GM21447 (cell line): ENCODE measurements at regions not wholly inside any gene's neighbourhood (a gene's known extent, or its start where the extent isn't known, plus 50 kb on each side); places are given as distances from the start of the nearest gene placed in this dataset.
"Not testable (repeated sequence)": the region's sequence is repeated elsewhere in the genome, so short reads cannot be mapped to it uniquely, and the experiment has no call there.

Source experiments
- ATAC-seq: cut with Tn5 transposase; IDR thresholded peaks from one replicate; pipeline ENCODE4 v1.9.1; 2021; ENCODE audit not compliant: unreplicated experiment

GRCh38 chr7:127530148-127530547 is 55.2 kb downstream of the GCC1 start:
- ATAC-seq, result no peak

DNA sequence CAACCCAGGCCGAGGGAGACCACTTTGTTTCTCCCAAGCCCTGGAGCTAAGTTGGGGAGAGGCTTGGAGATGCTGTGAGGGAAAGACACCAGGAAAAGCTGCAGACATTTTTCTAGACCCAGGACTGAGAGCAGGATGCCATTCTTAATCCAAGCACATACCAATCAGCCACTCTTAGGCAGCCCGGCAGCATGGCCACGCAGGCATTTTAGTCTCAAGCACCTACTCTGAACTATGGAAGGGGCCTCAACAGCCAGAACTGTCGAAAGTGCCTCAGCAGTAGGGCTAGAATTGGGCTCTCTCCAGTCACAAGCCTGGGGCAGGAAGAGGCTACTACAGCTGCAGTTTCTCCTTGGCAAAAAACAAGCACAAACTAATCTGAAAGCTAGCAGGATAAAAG is 57.8 kb downstream of the GCC1 start:
- no peak for ATAC-seq

- no peak for ATAC-seq
Observed at GRCh38 chr7:127525866-127526480, 59.4 kb downstream of the GCC1 start.

DNA sequence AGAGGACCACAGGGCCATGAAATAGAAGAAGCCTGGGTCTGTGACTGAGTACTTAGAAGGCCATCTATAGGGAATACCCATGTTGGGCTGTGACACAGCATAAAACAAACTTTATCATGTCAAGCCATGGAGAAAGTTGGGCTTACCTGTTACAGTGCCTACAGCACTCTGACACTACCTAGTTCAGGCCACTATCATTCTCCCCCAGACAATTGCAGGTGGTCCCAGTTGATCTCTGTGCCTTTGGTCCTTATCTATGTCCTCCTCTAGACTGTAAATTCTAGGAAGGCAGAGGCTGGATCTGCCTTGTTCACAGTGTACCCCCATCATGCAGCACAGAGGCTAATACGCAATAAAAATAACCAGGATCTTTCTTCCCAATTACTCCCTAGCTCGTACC is 69.1 kb downstream of the GCC1 start:
- no peak for ATAC-seq

- ATAC-seq, result no peak
Observed at GRCh38 chr7:127514499-127514898, 70.9 kb downstream of the GCC1 start.

- ATAC-seq, result no peak
Observed at GRCh38 chr7:127513311-127513710, 72.1 kb downstream of the GCC1 start.

- no peak for ATAC-seq
Observed at GRCh38 chr7:127512663-127513062, 72.7 kb downstream of the GCC1 start.

DNA sequence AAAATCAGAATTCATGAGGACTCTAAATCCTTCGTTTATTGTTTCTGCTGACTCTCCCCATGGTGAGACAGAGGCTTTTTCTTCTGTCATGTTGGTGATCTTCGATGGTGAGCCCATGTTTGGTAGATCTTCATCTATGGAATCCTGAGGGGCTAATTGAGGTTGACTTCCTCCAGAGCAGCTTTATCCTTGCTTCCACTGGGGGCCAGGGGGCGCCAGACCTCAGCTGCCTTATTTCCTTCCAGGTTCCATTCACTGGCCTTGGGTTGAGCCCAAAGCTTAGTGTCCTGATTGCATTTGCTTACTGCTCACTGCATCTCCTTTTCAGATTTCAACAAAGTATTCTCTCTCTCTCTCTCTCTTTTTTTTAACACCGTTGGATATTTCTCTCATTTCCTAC is 80.7 kb downstream of the GCC1 start:
- ATAC-seq, result no peak

DNA sequence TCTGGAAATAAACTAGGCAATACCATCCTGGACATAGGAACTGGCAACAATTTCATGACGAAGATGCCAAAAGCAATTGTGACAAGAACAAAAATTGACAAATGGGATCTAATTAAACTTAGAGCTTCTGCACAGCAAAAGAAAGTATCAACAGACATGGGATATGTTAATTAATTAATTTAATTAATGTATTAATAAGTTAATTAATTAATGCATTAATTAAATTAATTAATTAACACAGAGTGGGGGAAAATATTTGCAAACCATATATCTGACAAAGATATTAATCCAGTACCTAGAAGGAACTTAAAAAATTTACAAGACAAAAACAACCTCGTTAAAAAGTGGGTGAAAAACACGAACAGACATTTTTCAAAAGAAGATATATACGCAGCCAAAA is 83.6 kb downstream of the GCC1 start:
- ATAC-seq, result no peak

GRCh38 chr7:127487381-127487780 is 94.9 kb upstream of the ZNF800 start:
- ATAC-seq, result no peak

GRCh38 chr7:127486654-127487053 is 94.1 kb upstream of the ZNF800 start:
- ATAC-seq, result no peak

GRCh38 chr7:127485482-127485881 is 93.0 kb upstream of the ZNF800 start:
- no peak for ATAC-seq

DNA sequence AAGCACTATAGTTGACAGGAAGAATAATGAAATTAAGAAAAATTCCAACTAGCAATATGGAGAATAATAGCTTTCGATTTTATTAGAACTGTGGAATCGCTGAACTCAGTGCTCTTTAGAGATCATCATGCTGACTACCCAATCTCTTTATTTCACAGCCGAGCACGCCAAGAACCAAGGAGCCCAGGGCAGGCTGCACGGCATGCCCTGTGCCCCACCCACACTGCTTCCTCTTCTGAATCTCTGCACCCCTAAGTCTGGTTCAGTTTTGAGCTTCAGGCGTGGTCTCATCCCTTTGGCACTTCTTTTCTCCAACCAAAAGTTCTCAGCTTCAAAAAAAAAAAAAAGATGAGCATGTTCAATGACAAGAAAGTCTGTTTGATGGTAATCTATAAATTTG is 92.4 kb upstream of the ZNF800 start:
- no peak for ATAC-seq

DNA sequence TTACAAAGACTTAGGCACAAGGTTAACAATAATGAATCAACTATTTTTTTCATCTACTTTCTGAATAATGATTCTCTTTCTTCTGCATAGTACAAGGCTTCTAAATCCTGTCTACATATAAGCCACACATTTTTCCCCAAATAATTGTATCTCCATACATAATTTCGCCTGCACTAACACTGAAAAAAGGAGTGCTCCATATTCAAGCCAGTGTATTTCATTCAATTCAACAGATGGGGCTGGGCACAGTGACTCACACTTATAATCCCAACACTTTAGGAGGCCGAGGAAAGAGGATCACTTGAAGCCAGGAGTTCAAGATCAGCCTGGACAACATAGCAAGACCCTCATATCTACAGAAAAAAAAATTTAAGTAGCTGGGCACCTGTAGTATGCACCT is 86.0 kb upstream of the ZNF800 start:
- no peak for ATAC-seq

DNA sequence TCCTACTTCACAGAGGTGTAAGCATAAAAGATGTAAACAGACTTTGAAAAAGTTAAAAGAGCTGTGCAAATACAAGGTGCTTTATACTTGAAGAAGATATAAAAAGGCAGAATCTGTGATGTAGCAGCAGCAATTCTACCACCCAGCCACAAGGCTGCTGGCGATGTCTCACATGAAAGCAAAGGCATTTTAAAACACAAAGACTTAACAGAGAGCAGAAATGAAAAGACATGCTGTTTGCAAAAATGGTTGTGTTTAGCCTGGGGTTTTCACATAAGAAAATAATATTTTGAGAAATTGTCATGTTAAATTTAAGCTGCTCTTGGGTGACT is 85.5 kb upstream of the ZNF800 start:
- no peak for ATAC-seq

GRCh38 chr7:127477295-127478023 is 85.0 kb upstream of the ZNF800 start:
- no peak for ATAC-seq

DNA sequence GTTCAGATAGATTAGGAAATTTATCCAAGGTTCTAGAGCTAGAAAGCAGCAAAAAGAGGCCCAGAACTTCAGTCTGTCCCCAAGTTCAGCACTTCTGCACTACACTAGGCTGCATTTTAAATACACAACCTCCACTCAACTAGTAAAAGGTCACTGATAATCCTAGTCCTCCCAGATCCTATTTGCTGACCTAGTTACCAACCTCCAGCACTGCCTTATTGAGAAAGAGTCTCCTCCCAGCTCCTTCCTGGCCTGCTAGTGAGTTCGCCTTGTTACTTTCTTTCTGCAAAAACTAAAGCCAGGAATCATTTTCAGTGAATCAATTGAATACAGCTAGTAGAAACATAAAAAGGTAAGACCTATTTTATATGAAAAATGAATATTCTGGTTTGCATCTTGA is 84.1 kb upstream of the ZNF800 start:
- ATAC-seq, result no peak

DNA sequence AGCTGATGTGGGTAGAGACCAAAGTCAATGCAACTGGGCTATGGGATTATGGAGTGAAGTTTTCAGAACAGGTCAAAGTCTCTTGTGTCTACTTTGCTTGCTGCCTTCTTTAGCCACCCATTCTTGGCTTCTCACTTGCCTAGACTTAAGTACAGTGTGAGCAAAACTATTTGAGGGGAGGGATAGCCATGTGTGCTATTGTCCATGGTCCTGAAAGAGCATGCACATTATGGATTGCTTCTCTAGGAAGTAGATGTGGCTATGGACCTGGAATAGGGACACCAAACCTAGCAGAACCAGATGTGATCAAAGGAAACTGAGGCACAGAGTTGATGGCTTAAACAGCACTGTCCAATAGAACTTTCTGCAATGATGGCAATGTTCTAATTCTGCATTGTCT is 81.9 kb upstream of the ZNF800 start:
- ATAC-seq, result no peak

DNA sequence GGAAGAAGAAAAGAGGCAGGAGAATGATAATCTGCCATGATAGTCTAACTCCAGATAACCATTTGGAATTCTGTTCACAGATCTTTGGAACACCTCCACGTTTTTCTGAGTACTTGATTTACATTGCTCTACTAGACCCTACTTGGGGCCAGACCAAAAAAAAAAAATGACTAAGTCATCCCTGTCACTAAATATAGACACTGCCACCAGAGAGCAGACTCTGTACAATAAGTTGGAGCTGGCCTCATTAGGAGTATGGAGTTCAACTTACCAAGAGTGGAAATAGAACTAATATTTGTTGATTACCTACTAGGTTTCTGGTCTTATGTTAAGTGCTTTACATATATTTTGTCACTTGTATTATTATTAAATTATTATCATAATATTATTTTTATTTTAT is 80.9 kb upstream of the ZNF800 start:
- ATAC-seq, result no peak

DNA sequence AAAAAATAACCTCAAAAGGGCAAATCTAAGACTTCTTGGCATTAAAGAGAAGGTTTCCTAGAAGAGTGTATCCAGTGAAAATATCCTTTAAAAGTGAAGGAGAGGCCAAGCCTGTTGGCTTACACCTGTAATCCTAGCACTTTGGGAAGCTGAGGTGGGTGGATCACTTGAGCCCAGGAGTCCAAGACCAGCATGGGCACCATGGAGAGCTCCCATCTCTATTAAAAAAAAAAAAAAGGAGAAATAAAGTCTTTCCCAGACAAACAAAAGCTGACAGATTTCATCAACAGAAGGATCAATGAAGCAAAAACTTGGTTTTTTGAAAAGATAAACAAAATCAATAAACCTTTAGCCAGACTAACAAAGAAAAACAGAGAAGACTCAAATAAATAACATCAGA is 67.6 kb upstream of the ZNF800 start:
- ATAC-seq, result no peak

DNA sequence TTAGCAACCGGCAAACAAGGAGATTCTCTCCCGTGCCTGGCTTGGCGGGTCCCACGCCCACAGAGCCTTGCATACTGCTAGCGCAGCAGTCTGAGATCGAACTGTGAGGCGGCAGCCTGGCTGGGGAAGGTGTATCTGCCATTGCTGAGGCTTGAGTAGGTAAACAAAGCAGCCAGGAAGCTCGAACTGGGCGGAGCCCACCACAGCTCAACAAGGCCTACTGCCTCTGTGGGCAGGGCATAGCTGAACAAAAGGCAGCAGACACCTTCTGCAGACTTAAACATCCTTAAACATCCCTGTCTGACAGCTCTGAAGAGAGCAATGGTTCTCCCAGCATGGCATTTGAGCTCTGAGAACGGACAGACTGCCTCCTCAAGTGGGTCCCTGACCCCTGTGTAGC is 58.8 kb upstream of the ZNF800 start:
- ATAC-seq, result not testable (repeated sequence)

DNA sequence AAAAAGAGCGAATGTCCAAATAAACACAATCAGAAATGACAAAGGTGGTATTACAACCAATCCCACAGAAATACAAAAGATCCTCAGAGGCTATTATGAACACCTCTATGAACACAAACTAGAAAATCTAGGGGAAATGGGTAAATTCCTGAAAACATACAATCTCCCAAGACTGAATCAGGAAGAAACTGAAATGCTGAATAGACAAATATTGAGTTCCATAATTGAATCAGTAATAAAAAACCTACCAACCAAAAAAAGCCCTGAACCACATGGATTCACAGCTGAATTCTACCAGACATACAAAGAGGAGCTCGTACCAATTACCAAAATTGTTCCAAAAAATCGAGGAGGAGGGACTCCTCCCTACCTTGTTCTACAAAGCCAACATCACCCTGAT is 56.1 kb upstream of the ZNF800 start:
- no peak for ATAC-seq

GRCh38 chr7:127447326-127447945 is 54.9 kb upstream of the ZNF800 start:
- ATAC-seq, result peak; percentile 100
